ENCODE measurements at regions not wholly inside any gene's neighbourhood (a gene's known extent, or its start where the extent isn't known, plus 50 kb on each side); places are given as distances from the start of the nearest gene placed in this dataset.
A peak's percentile ranks its signal among the peaks of the same experiment; 100 is the strongest.

DNA sequence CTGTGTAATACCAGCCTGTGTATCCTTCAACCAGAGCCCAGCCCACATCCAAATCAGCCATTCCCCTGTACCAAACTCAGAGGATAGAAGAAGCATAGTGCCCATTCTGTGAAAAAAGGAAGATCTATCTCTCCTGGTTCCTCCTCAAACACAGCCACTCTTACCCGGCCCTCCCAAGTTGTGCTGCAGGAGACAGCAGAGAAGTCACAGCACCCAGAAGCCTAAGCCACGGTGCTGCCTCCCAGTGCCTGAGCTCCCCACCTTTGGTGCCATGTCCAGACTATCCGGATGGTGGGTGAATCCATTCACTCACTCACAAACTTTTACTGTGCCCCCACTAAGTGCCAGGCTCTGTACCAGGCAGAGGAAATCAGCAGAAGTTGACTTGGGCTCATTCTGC, 166.0 kb upstream of the ZMIZ1 start:
- no peak for DNase-seq

DNA sequence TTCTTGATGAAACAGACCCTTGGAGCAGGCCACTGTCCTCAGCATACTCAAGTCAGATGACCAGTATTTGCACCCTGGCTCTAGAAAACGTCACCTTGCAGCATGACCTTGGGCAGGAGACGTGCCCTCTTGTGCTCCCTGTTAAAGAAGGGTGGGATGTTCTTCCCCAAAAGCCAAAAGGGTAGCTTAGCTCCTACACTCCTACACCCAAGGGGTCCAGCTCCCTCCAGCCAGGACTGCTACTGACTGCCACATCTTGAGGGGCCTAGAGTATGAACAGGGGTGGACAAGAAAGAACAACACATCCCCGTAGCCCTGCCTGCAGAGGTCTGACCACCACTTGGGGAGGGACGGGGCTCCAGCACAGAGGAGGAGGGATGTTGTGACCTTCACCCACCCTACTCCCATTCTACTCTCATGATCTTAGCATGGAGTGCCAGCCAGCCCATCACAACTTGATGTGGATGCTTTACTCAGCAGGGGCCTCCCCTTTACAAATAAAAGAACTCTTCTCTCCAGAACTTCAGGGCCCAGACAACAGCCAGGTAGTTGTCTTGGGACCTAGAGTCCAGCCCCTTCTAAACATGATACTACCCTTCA, 165.3 kb upstream of the ZMIZ1 start:
- no peak for DNase-seq

DNA sequence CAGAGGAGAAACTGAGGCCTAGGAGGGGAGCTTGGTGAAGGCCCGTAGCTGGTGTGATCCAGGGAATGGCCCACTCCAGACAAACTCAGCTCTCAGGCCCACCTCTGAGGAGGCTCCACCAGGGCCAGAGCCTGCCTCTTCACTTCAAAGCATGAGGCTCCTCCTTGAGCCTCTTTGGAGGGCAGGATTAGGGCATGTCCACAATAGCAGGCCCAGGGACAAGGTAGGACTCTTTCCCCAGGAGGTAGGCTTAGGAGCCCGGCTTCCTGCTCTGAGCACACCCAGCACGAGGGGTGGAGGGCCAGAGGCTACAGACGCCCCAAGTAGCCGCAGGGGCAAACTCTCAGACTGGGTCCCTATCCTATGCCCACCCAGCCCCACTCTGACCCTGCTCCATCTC, 164.6 kb upstream of the ZMIZ1 start:
- no peak for DNase-seq

DNA sequence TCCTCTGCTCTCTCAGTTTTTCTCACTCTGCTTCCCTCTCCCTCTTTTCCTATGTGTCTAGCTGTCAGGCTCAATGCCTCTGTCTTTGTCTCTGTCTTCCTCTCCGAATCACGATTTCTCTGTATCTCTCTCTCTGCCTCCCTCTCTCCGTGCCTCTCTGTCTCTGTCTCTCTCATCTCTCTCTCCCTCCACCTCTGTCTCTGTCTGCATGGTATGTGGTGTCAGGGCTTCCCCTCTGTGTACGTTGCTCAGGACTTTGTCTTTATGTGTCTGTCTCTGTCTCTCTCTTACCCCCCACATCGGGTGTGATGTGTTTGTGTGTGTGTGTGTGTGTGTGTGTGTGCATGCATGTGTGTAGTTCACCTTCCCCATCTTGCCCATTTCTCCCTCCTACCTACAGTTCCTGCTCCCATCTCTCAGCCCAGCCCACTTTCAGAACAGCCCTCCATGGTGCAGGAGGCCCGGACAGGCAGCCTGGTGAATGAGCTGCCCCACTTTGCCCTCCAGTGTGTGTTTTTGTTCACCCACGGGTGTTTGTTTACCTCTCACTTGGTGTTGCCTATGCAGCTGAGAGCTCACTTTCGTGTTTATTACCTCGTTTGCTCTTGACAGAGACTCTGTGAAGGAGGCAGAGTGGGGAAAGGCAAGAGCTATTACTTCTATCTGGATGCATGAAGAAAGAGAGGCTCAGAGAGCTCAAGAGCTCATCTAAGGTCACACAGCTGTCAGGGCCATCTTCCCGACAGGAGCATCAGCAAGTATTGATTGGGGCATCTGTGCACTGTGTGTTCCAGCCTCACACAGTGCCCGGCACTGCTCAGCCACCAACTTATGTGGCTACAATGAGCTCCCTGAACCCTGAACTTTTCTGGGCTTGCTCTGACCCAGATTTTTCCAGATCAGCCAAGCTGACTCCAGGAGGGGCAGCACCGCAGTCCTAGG, 163.5 kb upstream of the ZMIZ1 start:
- DNase-seq, result no peak

- no peak for DNase-seq
These were observed 162.8 kb upstream of the ZMIZ1 start for GRCh38 chr10:78905957-78906308.

DNA sequence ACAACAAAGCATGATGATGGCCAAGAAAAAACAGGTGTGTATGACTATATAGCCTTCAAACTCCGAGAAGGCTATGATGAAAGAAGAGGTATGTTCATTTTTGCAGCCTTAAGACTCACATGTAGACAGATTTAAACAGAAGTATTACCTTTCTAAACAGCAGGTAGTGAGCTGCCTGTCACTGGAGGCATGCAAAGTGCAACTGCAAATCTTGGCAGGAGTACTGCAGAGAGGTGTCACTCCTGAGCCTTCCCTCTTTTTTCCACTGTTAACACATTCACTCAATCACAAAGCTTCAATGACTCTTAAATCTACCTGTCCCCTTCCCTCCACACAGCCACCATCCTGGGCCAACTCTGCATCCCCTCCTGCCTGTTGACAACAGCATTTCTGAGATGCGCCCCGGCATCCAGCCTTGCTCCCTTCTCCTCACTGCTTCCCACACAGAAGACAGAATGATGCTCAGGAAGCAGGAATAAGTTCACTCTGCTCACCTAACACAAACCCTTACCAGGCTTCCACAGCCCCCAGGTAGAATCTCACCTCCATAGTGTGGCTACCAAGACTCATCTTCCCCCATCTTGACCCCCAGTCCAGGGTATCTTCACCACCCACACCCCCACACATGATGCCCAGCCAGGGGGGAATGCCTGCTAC, 161.9 kb upstream of the ZMIZ1 start:
- no peak for DNase-seq

DNA sequence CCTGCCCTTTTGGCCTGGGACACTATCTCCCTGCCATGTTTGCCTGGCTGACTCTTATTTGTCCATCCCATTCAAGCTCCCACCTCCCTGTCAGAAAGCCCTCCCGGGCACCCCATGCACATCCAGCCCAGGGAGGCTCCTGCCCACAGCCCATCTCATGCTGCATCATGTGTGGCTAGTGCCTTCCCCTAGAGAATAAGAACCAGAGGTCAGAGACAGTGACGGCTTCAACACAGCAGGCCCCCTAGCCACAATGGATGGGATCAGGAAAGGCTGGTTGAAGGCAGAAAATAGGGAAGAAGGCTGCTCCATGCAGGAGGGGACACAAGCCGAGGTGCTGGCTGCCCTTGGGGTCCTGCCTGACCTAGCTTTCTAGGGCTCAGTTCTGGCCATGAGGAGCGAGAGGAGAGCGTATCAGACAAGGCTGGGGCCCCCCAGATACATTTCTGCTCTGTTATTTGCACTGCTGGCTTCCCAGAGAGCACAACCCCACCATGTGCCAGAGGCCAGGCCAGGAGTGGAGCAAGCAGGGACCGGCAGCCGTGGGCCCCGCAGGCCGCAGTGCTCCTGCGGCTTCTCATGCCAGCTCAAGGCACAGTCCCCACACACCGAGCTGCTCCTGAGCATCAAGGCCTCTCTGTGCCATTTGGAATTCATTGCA, 161.1 kb upstream of the ZMIZ1 start:
- DNase-seq, result no peak

GRCh38 chr10:78909221-78909620, 159.5 kb upstream of the ZMIZ1 start:
- DNase-seq, result no peak

DNA sequence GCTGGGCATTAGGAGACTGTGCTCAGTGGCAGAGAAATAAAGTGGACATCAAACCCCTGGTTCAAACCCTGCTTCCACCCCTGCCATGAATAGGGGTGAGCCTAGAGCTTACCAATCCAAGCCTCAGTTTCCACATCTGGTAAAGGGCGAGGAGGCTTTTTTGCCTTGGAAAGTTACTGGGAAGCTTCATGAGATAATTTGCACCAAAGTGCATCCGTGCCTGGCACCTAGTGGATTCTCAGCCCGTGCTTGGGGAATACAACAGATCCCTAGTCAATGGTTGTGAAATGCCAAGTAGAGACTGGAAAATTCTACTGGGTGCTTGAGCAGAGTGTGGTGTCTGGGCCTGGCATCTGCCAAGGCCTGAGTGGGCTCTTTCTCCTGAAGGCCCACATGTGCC, 158.7 kb upstream of the ZMIZ1 start:
- no peak for DNase-seq

GRCh38 chr10:78910476-78910875, 158.3 kb upstream of the ZMIZ1 start:
- DNase-seq, result no peak

- DNase-seq, result no peak
These were observed 157.9 kb upstream of the ZMIZ1 start for GRCh38 chr10:78910886-78911285.

- no peak for DNase-seq
These were observed 157.0 kb upstream of the ZMIZ1 start for GRCh38 chr10:78911533-78912340.

DNA sequence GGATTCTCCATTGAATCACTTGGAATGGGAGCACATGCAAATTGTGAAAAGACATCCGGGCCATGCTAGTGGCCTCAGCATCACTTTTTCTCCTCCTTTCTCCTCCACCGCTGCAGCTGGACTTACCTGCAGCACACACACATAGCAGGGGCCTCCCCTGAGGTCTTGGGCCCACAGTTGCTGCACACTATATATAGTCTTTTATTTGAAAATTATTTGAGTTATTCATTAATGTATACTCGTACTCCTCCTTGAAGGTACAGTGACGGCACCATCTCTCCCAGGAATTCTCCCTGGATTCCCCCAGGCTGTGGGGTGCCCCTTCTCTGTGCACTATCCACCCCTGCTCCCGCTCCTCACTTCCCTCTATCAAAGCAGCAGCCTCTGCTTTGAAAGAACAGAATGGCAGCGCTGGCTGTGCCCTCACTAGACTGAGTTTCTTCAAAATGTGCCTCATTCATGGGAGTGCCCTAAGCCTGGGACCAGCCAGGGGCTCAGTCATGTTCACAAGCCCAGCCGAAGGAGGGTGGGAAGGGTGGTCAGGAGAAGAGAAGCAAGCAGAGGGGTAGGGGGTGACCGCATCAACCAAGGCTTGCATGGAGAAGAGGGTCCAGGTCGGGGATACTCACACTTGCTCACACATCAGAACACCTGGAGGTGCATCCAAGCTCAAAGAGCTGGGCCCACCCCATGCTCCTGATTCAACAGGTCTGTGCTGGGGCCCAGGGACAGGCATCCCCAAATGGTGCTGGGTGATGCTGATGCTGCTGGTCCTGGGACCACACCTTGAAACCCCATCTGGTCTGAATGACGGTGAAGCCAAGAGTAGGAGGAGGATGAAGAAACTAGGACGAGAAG, 156.2 kb upstream of the ZMIZ1 start:
- no peak for DNase-seq

DNA sequence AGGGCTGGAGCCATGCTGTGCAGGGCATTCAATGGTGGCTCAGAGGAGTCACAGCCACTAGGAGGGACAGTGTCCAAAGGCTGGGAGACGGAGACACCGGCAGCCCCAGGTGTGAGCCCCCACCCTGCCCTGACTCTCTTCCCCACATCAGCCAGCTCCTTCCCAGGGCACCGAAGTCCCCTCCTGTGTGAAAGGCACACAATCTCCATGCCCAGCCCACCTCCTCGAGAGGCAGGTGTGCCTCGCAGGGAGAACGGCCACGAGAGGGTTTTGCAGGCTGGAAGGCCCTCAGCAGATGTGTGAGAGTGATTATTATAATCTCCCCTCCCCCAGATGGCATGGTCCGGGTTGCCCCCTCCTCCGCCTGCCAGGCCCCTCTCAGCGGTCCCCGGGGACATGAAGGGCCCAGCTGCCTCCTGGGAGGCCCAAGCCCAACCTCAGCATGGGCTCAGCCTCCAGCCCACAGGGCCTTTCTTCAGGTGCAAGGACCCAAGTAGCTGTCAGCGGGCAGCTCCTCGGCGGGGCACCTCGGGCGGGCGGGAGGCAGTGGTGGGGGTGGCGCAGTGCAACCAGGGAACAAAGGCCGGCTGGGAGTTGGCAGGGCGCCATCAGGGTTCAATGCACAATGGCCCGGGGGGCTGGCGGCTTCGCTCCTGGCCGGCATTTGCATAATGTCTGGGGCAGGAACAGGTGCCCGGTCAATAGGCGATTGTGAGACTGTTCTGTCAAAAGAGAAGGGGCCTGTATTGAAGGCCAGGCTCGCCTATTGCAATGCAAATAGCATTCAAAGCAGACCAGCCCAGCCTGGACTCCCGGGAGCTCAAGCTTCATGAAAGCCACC, 155.3 kb upstream of the ZMIZ1 start:
- DNase-seq, result no peak

DNA sequence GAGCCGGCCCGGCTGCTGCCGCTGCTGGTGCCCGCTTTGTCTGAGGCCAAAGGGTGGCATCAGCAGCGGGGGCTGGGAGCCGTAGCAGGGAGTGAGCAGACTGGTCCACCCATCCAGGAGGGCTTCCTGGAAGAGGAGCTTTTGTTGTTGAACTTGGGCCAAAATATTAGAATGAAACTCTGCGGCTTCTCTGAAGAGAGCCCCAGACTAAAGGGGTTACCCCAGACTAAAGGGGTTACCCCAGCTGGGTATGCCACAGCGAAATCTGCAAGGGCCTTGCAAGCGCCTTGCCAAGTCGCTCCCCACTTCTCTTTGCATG, 154.7 kb upstream of the ZMIZ1 start:
- no peak for DNase-seq

DNA sequence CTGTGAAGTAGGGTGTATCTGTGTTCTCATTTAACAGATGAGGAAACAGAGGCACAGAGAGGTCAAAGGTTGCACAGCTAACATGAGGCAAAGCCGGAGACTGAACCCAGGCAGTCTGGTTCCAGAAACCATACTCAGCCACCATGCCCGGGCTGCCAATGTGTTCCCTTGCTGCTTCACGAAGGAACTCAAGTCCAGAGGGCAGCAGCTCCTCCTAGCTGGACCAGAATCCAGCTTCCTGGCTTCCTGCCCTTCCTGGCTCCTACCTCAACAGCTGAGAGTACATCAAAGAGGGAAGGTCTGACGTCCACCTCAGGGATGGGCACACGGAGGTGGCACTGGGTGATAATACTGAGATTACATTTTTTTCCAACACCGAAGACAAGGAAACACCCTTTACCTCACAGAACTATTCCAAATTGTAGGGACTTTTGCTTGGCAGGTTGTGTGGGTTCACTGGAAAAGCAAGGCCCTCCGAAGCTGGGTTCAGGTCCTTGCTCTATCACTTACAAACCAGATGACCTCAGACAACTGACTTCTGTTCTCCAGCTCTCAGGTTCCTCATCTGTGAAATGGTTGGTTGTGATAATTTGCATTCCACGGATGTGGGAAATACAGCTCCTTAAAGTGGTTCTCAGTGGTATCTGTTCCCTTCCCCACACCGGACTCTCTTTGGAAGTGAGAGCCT, 154.1 kb upstream of the ZMIZ1 start:
- no peak for DNase-seq

GRCh38 chr10:78915190-78915518, 153.6 kb upstream of the ZMIZ1 start:
- peak; percentile 26 for DNase-seq

- no peak for DNase-seq
These were observed 152.5 kb upstream of the ZMIZ1 start for GRCh38 chr10:78916227-78916626.

- DNase-seq, result no peak
These were observed 149.4 kb upstream of the ZMIZ1 start for GRCh38 chr10:78919181-78919966.

DNA sequence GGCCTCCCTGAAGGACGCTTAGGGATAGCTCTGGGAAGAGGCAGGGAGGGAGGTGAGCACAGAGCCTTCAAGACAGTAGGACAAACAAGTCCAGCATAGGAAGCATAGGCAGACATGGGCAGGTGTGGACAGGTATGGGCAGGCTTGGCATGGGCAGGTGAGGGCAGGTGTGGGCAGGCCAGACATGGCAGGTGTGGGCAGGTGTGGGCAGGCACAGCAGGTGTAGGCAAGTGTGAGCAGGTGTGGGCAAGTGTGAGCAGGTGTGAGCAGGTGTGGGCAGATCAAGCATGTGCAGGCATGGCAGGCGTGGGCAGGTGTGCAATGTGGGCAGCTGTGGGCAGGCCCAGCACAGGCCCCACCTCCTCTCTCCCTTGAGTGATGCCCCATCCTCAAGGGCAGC, 148.8 kb upstream of the ZMIZ1 start:
- no peak for DNase-seq

All from suppressor macrophage treated with lipopolysaccharide for 4 hours (primary cell).